ENCODE measurements at regions not wholly inside any gene's neighbourhood (a gene's known extent, or its start where the extent isn't known, plus 50 kb on each side); places are given as distances from the start of the nearest gene placed in this dataset.

DNA sequence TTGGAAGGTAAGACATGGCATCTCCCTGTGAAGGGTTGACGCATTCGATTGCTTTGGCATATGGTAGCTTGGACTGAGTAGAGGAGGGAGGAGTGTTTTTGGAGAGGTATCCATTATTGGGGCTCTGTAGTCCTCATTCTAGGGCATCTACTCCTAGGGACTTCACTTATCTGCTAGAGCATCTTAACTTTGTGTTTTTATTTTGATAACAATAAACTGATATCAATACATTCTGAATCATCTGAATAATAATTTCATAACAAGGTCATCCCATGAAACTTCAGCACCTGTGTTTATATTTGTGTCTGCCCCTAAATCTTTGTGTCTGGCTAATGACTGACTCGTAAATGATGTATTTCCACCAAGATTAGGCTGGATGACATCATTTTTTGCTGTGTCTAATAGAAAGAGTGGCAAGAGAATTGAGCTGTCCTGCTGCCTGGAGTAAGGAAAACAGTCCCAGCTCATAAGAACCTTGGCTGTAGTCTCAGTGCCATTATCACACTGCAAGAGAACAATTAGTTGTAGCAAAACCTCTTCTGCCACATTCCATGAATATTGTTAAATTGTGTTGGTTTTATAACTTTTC is 288.5 kb downstream of the PRL start:
- Histone ChIP-seq H3K4me3 (replicated peaks; ENCODE audit: insufficient read depth, low read length) (no peak overlapping the region), H3K27me3 (ENCODE audit: insufficient read depth, poor library complexity, severe bottlenecking) (no peaks in the 10 kb centered on the region), H3K27ac (replicated peaks) (no peak overlapping the region)
- DNase-seq (ENCODE audit: low read depth in 1 of 2, low spot score in 1 of 2), result no peak
- no peak for TF ChIP-seq SPI1 (IDR thresholded peaks at IDR 0.05; ENCODE audit: borderline replicate concordance, low read depth)
- TF ChIP-seq, protein P1, sequence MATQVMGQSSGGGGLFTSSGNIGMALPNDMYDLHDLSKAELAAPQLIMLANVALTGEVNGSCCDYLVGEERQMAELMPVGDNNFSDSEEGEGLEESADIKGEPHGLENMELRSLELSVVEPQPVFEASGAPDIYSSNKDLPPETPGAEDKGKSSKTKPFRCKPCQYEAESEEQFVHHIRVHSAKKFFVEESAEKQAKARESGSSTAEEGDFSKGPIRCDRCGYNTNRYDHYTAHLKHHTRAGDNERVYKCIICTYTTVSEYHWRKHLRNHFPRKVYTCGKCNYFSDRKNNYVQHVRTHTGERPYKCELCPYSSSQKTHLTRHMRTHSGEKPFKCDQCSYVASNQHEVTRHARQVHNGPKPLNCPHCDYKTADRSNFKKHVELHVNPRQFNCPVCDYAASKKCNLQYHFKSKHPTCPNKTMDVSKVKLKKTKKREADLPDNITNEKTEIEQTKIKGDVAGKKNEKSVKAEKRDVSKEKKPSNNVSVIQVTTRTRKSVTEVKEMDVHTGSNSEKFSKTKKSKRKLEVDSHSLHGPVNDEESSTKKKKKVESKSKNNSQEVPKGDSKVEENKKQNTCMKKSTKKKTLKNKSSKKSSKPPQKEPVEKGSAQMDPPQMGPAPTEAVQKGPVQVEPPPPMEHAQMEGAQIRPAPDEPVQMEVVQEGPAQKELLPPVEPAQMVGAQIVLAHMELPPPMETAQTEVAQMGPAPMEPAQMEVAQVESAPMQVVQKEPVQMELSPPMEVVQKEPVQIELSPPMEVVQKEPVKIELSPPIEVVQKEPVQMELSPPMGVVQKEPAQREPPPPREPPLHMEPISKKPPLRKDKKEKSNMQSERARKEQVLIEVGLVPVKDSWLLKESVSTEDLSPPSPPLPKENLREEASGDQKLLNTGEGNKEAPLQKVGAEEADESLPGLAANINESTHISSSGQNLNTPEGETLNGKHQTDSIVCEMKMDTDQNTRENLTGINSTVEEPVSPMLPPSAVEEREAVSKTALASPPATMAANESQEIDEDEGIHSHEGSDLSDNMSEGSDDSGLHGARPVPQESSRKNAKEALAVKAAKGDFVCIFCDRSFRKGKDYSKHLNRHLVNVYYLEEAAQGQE (IDR thresholded peaks at IDR 0.05; ENCODE audit: insufficient replicate concordance, low read depth), result no peak

DNA sequence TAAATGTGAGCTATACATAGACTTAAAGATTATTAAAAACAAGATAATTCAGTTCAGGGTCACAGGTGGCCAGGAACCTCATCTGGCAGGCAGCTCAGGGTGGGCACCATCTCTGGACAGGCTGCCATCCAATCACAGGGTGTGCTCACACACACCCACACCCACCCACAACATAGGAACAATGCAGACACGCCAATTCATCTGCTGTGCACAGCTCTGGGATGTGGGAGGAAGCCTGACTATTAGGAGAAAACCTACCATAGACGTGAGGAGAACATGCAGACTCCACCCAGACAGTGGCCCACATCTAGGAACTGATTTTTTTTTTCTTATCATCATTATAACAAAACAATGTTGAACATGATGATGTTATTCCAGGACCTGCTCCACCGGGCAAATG is 286.7 kb downstream of the PRL start:
- Histone ChIP-seq H3K27ac (replicated peaks) (no peak overlapping the region), H3K4me3 (replicated peaks; ENCODE audit: insufficient read depth, low read length) (no peak overlapping the region), H3K27me3 (ENCODE audit: insufficient read depth, poor library complexity, severe bottlenecking) (no peaks in the 10 kb centered on the region)
- TF ChIP-seq, protein P2, sequence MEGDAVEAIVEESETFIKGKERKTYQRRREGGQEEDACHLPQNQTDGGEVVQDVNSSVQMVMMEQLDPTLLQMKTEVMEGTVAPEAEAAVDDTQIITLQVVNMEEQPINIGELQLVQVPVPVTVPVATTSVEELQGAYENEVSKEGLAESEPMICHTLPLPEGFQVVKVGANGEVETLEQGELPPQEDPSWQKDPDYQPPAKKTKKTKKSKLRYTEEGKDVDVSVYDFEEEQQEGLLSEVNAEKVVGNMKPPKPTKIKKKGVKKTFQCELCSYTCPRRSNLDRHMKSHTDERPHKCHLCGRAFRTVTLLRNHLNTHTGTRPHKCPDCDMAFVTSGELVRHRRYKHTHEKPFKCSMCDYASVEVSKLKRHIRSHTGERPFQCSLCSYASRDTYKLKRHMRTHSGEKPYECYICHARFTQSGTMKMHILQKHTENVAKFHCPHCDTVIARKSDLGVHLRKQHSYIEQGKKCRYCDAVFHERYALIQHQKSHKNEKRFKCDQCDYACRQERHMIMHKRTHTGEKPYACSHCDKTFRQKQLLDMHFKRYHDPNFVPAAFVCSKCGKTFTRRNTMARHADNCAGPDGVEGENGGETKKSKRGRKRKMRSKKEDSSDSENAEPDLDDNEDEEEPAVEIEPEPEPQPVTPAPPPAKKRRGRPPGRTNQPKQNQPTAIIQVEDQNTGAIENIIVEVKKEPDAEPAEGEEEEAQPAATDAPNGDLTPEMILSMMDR (IDR thresholded peaks at IDR 0.05; ENCODE audit: insufficient read depth, low read length), result no peak
- no peak for TF ChIP-seq POLR2AphosphoS5 (IDR thresholded peaks at IDR 0.05; ENCODE audit: low read depth)
- TF ChIP-seq SPI1 (IDR thresholded peaks at IDR 0.05; ENCODE audit: borderline replicate concordance, low read depth), result no peak
- TF ChIP-seq, protein P1 (IDR thresholded peaks at IDR 0.05; ENCODE audit: insufficient replicate concordance, low read depth), result no peak
- TF ChIP-seq GABPA (IDR thresholded peaks at IDR 0.05; ENCODE audit: low read depth), result no peak
- DNase-seq (ENCODE audit: low read depth in 1 of 2, low spot score in 1 of 2), result no peak

DNA sequence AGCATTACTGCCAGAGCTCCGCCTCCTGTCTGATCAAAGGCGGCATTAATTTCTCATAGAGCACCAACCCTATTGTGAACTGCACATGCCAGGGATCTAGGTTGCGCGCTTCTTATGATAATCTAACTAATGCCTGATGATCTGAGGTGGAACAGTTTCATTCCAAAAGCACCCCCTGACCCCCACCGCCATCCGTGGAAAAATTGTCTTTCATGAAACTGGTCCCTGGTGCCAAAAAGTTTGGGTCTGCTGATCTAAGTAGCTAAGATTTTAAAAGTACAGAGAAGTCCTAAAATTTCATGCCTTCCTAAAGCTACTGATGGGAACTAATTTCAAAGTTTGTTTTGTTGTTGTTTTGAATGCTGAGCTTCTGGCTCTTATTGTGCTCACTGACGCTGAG is 281.6 kb downstream of the PRL start:
- no peaks in the 10 kb centered on the region for H3K27me3 ChIP-seq (ENCODE audit: insufficient read depth, poor library complexity, severe bottlenecking)
- DNase-seq (ENCODE audit: low read depth in 1 of 2, low spot score in 1 of 2), result no peak
- TF ChIP-seq POLR2AphosphoS5 (IDR thresholded peaks at IDR 0.05; ENCODE audit: low read depth) (no peak), GABPA (IDR thresholded peaks at IDR 0.05; ENCODE audit: low read depth) (no peak), SPI1 (IDR thresholded peaks at IDR 0.05; ENCODE audit: borderline replicate concordance, low read depth) (no peak)
- TF ChIP-seq, protein P1 (IDR thresholded peaks at IDR 0.05; ENCODE audit: insufficient replicate concordance, low read depth), result no peak
- TF ChIP-seq, protein P2 (IDR thresholded peaks at IDR 0.05; ENCODE audit: insufficient read depth, low read length), result no peak
- no peak overlapping the region for H3K27ac ChIP-seq (replicated peaks)
- no peak overlapping the region for H3K4me3 ChIP-seq (replicated peaks; ENCODE audit: insufficient read depth, low read length)
